GM21367 (cell line): ENCODE measurements at regions not wholly inside any gene's neighbourhood (a gene's known extent, or its start where the extent isn't known, plus 50 kb on each side); places are given as distances from the start of the nearest gene placed in this dataset.
A peak's percentile ranks its signal among the peaks of the same experiment; 100 is the strongest.

Experiments
- ATAC-seq: cut with Tn5 transposase; IDR thresholded peaks from one replicate; pipeline ENCODE4 v1.9.1; 2021; ENCODE audit not compliant: unreplicated experiment

- ATAC-seq: no peak
Measured at GRCh38 chr14:34931206-34931605, 51.6 kb upstream of the SRP54 start.

- ATAC-seq: peak; percentile 73
Measured at GRCh38 chr14:34930591-34931091, 52.2 kb upstream of the SRP54 start.

- no peak for ATAC-seq
Measured at GRCh38 chr14:34926552-34926951, 51.4 kb upstream of the BAZ1A start.
